H1 (cell line): ENCODE measurements at regions not wholly inside any gene's neighbourhood (a gene's known extent, or its start where the extent isn't known, plus 50 kb on each side); places are given as distances from the start of the nearest gene placed in this dataset.

Experiments used
- ATF3 ChIP-seq: IDR thresholded peaks from 2 replicates; pipeline ENCODE4 v1.6.1; 2011; ENCODE audit warnings: low read depth, mild to moderate bottlenecking, low read length; ENCODE audit not compliant: insufficient read depth
- BACH1 ChIP-seq: IDR thresholded peaks from 2 replicates; pipeline ENCODE4 v1.6.1; 2012; ENCODE audit warnings: low read length, improper control_type of control experiment
- CEBPB ChIP-seq: IDR thresholded peaks from 2 replicates; pipeline ENCODE4 v1.6.1; 2012; ENCODE audit warnings: low read depth, low read length
- CHD7 ChIP-seq: fragments of 300-600 bp; sonication (generic); IDR thresholded peaks from 2 replicates; pipeline ENCODE4 v1.7.1; 2012; ENCODE audit warnings: low read length, moderate library complexity, mild to moderate bottlenecking, inconsistent platforms; ENCODE audit not compliant: insufficient replicate concordance
- CREB1 ChIP-seq: IDR thresholded peaks from 2 replicates; pipeline ENCODE4 v1.6.1; 2012; ENCODE audit warnings: inconsistent platforms
- EGR1 ChIP-seq: IDR thresholded peaks from 2 replicates; pipeline ENCODE4 v1.6.1; 2011; ENCODE audit warnings: low read depth, low read length, borderline replicate concordance
- HDAC6 ChIP-seq: IDR thresholded peaks from one replicate; pipeline ENCODE4 v1.7.1; 2012; ENCODE audit warnings: low read depth, mild to moderate bottlenecking, inconsistent platforms, low read length, moderate library complexity
- KDM5A ChIP-seq: fragments of 200-600 bp; IDR thresholded peaks from 2 replicates; pipeline ENCODE4 v1.7.1; 2012; ENCODE audit warnings: mild to moderate bottlenecking, low read length, inconsistent platforms, mixed read lengths
- PHF8 ChIP-seq: fragments of 200-600 bp; sonication (generic); conservative IDR thresholded peaks from 2 replicates; pipeline ENCODE4 v1.7.1; 2012; ENCODE audit warnings: low read depth, mild to moderate bottlenecking, inconsistent platforms, low read length, moderate library complexity
- POLR2AphosphoS5 ChIP-seq: IDR thresholded peaks from 2 replicates; pipeline ENCODE4 v1.6.1; 2011; ENCODE audit warnings: low read depth, low read length
- RXRA ChIP-seq: IDR thresholded peaks from 2 replicates; pipeline ENCODE4 v1.6.1; 2011; ENCODE audit warnings: low read depth, mild to moderate bottlenecking, low read length, moderate library complexity; ENCODE audit not compliant: insufficient read depth
- SP4 ChIP-seq: IDR thresholded peaks from 2 replicates; pipeline ENCODE4 v1.6.1; 2012; ENCODE audit warnings: low read length, inconsistent platforms
- YY1 ChIP-seq: IDR thresholded peaks from 2 replicates; pipeline ENCODE4 v1.6.1; 2011; ENCODE audit warnings: low read depth, mild to moderate bottlenecking, low read length

GRCh38 chr2:38152035-38152434, 76.1 kb upstream of the CYP1B1 start (continued):
- TF ChIP-seq CHD7 (no peak), POLR2AphosphoS5 (no peak), HDAC6 (no peak), YY1 (no peak), CEBPB (no peak), CREB1 (no peak), BACH1 (no peak), KDM5A (no peak), RXRA (no peak), SP4 (no peak), PHF8 (no peak), ATF3 (no peak), EGR1 (no peak)
